Mammary epithelial cell (primary cell): ENCODE measurements at regions not wholly inside any gene's neighbourhood (a gene's known extent, or its start where the extent isn't known, plus 50 kb on each side); places are given as distances from the start of the nearest gene placed in this dataset.

Experiments
- EZH2 ChIP-seq: IDR thresholded peaks from 2 replicates; pipeline ENCODE4 v1.6.1; 2012; ENCODE audit warnings: low read length, inconsistent platforms, borderline replicate concordance
- TF ChIP-seq, protein P1 (sequence below), 2 donors: IDR thresholded peaks in 1 of 2; conservative IDR thresholded peaks in 1 of 2; 2 replicates each; pipeline ENCODE4 v1.5.1; 2011 to 2012; ENCODE audit warnings: inconsistent platforms in 2 of 2, low read length in 2 of 2, mild to moderate bottlenecking in 2 of 2, control low read depth in 1 of 2, low read depth in 1 of 2; ENCODE audit not compliant: insufficient read depth in 1 of 2; ENCODE audit errors: extremely low read depth in 1 of 2

GRCh38 chr21:25465263-25465662, 142.0 kb downstream of the MRPL39 start:
- TF ChIP-seq, protein P1, sequence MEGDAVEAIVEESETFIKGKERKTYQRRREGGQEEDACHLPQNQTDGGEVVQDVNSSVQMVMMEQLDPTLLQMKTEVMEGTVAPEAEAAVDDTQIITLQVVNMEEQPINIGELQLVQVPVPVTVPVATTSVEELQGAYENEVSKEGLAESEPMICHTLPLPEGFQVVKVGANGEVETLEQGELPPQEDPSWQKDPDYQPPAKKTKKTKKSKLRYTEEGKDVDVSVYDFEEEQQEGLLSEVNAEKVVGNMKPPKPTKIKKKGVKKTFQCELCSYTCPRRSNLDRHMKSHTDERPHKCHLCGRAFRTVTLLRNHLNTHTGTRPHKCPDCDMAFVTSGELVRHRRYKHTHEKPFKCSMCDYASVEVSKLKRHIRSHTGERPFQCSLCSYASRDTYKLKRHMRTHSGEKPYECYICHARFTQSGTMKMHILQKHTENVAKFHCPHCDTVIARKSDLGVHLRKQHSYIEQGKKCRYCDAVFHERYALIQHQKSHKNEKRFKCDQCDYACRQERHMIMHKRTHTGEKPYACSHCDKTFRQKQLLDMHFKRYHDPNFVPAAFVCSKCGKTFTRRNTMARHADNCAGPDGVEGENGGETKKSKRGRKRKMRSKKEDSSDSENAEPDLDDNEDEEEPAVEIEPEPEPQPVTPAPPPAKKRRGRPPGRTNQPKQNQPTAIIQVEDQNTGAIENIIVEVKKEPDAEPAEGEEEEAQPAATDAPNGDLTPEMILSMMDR (conservative IDR thresholded peaks at IDR 0.05 in 1 of 2, IDR thresholded peaks at IDR 0.05 in 1 of 2; ENCODE audit: extremely low read depth in 1 of 2, insufficient read depth in 1 of 2, low read depth in 1 of 2, low read length in 2 of 2), result no peak
- no peak for TF ChIP-seq EZH2
